IPS-18c (cell line): ENCODE measurements at regions not wholly inside any gene's neighbourhood (a gene's known extent, or its start where the extent isn't known, plus 50 kb on each side); places are given as distances from the start of the nearest gene placed in this dataset.

ENCODE experiments used
- H3K4me3 ChIP-seq: 2 replicates; pipeline ENCODE4 v1.7.0; 2013; ENCODE audit warnings: low read depth, mild to moderate bottlenecking, low read length, moderate library complexity; ENCODE audit not compliant: insufficient read depth
- H3K9me3 ChIP-seq: one replicate; pipeline ENCODE4 v1.6.1; 2013; ENCODE audit warnings: mild to moderate bottlenecking, low read length, moderate library complexity; ENCODE audit not compliant: control insufficient read depth, insufficient read depth

GRCh38 chr5:28066856-28067255 is 1028.5 kb upstream of the CDH9 start:
- H3K9me3 ChIP-seq = no peaks in the 10 kb centered on the region
- no peak overlapping the region for H3K4me3 ChIP-seq

GRCh38 chr5:28065656-28066055 is 1027.3 kb upstream of the CDH9 start:
- no peaks in the 10 kb centered on the region for H3K9me3 ChIP-seq
- H3K4me3 ChIP-seq = no peak overlapping the region

GRCh38 chr5:28046596-28046995 is 1008.2 kb upstream of the CDH9 start:
- H3K9me3 ChIP-seq = no peaks in the 10 kb centered on the region
- no peak overlapping the region for H3K4me3 ChIP-seq

GRCh38 chr5:28027851-28028250 is 989.5 kb upstream of the CDH9 start:
- H3K4me3 ChIP-seq = no peak overlapping the region
- H3K9me3 ChIP-seq = no peaks in the 10 kb centered on the region

GRCh38 chr5:28017178-28017577 is 978.8 kb upstream of the CDH9 start:
- peaks cover 4% of the 10 kb centered on the region for H3K9me3 ChIP-seq
- no peak overlapping the region for H3K4me3 ChIP-seq

GRCh38 chr5:28014779-28015178 is 976.4 kb upstream of the CDH9 start:
- peaks cover 4% of the 10 kb centered on the region for H3K9me3 ChIP-seq
- no peak overlapping the region for H3K4me3 ChIP-seq

GRCh38 chr5:28012538-28012937 is 974.2 kb upstream of the CDH9 start:
- H3K4me3 ChIP-seq = no peak overlapping the region
- peaks cover 4% of the 10 kb centered on the region for H3K9me3 ChIP-seq

- no peak overlapping the region for H3K4me3 ChIP-seq
- H3K9me3 ChIP-seq = no peaks in the 10 kb centered on the region
Observed at GRCh38 chr5:28009576-28009975, 971.2 kb upstream of the CDH9 start.

GRCh38 chr5:27996665-27997064 is 958.3 kb upstream of the CDH9 start:
- Histone ChIP-seq H3K4me3 (no peak overlapping the region), H3K9me3 (no peaks in the 10 kb centered on the region)

- Histone ChIP-seq H3K4me3 (no peak overlapping the region), H3K9me3 (no peaks in the 10 kb centered on the region)
Observed at GRCh38 chr5:27995867-27996266, 957.5 kb upstream of the CDH9 start.

- Histone ChIP-seq H3K4me3 (no peak overlapping the region), H3K9me3 (no peaks in the 10 kb centered on the region)
Observed at GRCh38 chr5:27978322-27978721, 939.9 kb upstream of the CDH9 start.

GRCh38 chr5:27969157-27969556 is 930.8 kb upstream of the CDH9 start:
- no peaks in the 10 kb centered on the region for H3K9me3 ChIP-seq
- H3K4me3 ChIP-seq = no peak overlapping the region

GRCh38 chr5:27963050-27963783 is 924.8 kb upstream of the CDH9 start:
- no peak overlapping the region for H3K4me3 ChIP-seq

GRCh38 chr5:27962198-27962597 is 923.8 kb upstream of the CDH9 start:
- Histone ChIP-seq H3K9me3 (no peaks in the 10 kb centered on the region), H3K4me3 (no peak overlapping the region)

More at GRCh38 chr5:27963050-27963783, 924.8 kb upstream of the CDH9 start:
- no peaks in the 10 kb centered on the region for H3K9me3 ChIP-seq

GRCh38 chr5:27947088-27947487 is 908.7 kb upstream of the CDH9 start:
- no peaks in the 10 kb centered on the region for H3K9me3 ChIP-seq
- no peak overlapping the region for H3K4me3 ChIP-seq

- H3K4me3 ChIP-seq = no peak overlapping the region
- H3K9me3 ChIP-seq = no peaks in the 10 kb centered on the region
Observed at GRCh38 chr5:27944471-27944870, 906.1 kb upstream of the CDH9 start.

- no peak overlapping the region for H3K4me3 ChIP-seq
- H3K9me3 ChIP-seq = no peaks in the 10 kb centered on the region
Observed at GRCh38 chr5:27938989-27939388, 900.6 kb upstream of the CDH9 start.

- Histone ChIP-seq H3K9me3 (no peaks in the 10 kb centered on the region), H3K4me3 (no peak overlapping the region)
Observed at GRCh38 chr5:27928060-27928459, 889.7 kb upstream of the CDH9 start.

GRCh38 chr5:27911216-27911615 is 872.8 kb upstream of the CDH9 start:
- Histone ChIP-seq H3K4me3 (no peak overlapping the region), H3K9me3 (no peaks in the 10 kb centered on the region)
